HG03342 (cell line): ENCODE measurements at regions not wholly inside any gene's neighbourhood (a gene's known extent, or its start where the extent isn't known, plus 50 kb on each side); places are given as distances from the start of the nearest gene placed in this dataset.
"Not testable (repeated sequence)": the region's sequence is repeated elsewhere in the genome, so short reads cannot be mapped to it uniquely, and the experiment has no call there.

Experiments used
- ATAC-seq: cut with Tn5 transposase; IDR thresholded peaks from one replicate; pipeline ENCODE4 v1.9.1; 2021; ENCODE audit warnings: mild to moderate bottlenecking, moderate library complexity; ENCODE audit not compliant: unreplicated experiment

GRCh38 chr14:53430870-53431269 is 277.7 kb upstream of the DDHD1 start:
- no peak for ATAC-seq

GRCh38 chr14:53412819-53413675 is 259.9 kb upstream of the DDHD1 start:
- no peak for ATAC-seq

- ATAC-seq = no peak
Observed at GRCh38 chr14:53411125-53411524, 258.0 kb upstream of the DDHD1 start.

GRCh38 chr14:53409969-53410368 is 256.8 kb upstream of the DDHD1 start:
- ATAC-seq = no peak

GRCh38 chr14:53409289-53409688 is 256.2 kb upstream of the DDHD1 start:
- ATAC-seq = no peak

- no peak for ATAC-seq
Observed at GRCh38 chr14:53408175-53408879, 255.2 kb upstream of the DDHD1 start.

- ATAC-seq = no peak
Observed at GRCh38 chr14:53406519-53406918, 253.4 kb upstream of the DDHD1 start.

GRCh38 chr14:53401646-53402045 is 248.5 kb upstream of the DDHD1 start:
- ATAC-seq = no peak

GRCh38 chr14:53399057-53399456 is 245.9 kb upstream of the DDHD1 start:
- no peak for ATAC-seq

GRCh38 chr14:53398616-53399015 is 245.5 kb upstream of the DDHD1 start:
- ATAC-seq = no peak

GRCh38 chr14:53395267-53395666 is 242.1 kb upstream of the DDHD1 start:
- not testable (repeated sequence) for ATAC-seq

GRCh38 chr14:53391631-53392285 is 238.6 kb upstream of the DDHD1 start:
- no peak for ATAC-seq

GRCh38 chr14:53391156-53391555 is 238.0 kb upstream of the DDHD1 start:
- no peak for ATAC-seq

GRCh38 chr14:53390008-53390407 is 236.9 kb upstream of the DDHD1 start:
- no peak for ATAC-seq

GRCh38 chr14:53389202-53389601 is 236.1 kb upstream of the DDHD1 start:
- ATAC-seq = no peak

GRCh38 chr14:53386362-53386761 is 233.2 kb upstream of the DDHD1 start:
- no peak for ATAC-seq

- ATAC-seq = no peak
Observed at GRCh38 chr14:53384536-53384935, 231.4 kb upstream of the DDHD1 start.

GRCh38 chr14:53384073-53384472 is 230.9 kb upstream of the DDHD1 start:
- no peak for ATAC-seq

GRCh38 chr14:53381895-53382294 is 228.8 kb upstream of the DDHD1 start:
- ATAC-seq = no peak

GRCh38 chr14:53380867-53381225 is 227.7 kb upstream of the DDHD1 start:
- ATAC-seq = no peak

- ATAC-seq = no peak
Observed at GRCh38 chr14:53380052-53380866, 227.1 kb upstream of the DDHD1 start.
